ENCODE measurements at regions not wholly inside any gene's neighbourhood (a gene's known extent, or its start where the extent isn't known, plus 50 kb on each side); places are given as distances from the start of the nearest gene placed in this dataset.

DNA sequence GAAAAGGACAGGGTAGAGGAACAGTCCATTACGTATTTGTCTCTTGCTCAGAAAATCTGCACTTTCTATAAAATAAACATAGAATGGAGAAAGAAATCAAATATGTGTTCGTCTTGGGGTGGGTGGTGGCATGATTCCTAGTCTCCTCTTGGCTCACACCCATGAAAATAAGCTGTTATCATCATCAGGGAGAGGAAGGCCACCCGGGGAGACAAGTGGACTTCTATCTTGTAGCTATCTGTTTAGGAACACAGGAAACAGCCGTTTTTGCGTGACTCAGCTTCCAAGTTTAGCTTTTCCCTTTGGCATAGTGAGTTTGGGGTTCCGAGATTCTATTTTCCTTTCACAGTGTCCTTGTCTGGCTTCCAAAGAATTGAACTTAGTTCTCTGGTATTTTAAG, 622.3 kb downstream of the PTPRU start:
- DNase-seq (ENCODE audit: low read depth), result no peak
- H3K4me3 ChIP-seq (ENCODE audit: low read depth, low read length), result no peak overlapping the region
- TF ChIP-seq, protein P1, sequence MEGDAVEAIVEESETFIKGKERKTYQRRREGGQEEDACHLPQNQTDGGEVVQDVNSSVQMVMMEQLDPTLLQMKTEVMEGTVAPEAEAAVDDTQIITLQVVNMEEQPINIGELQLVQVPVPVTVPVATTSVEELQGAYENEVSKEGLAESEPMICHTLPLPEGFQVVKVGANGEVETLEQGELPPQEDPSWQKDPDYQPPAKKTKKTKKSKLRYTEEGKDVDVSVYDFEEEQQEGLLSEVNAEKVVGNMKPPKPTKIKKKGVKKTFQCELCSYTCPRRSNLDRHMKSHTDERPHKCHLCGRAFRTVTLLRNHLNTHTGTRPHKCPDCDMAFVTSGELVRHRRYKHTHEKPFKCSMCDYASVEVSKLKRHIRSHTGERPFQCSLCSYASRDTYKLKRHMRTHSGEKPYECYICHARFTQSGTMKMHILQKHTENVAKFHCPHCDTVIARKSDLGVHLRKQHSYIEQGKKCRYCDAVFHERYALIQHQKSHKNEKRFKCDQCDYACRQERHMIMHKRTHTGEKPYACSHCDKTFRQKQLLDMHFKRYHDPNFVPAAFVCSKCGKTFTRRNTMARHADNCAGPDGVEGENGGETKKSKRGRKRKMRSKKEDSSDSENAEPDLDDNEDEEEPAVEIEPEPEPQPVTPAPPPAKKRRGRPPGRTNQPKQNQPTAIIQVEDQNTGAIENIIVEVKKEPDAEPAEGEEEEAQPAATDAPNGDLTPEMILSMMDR (IDR thresholded peaks at IDR 0.05; ENCODE audit: low read depth, low read length, missing control alignments), result no peak

DNA sequence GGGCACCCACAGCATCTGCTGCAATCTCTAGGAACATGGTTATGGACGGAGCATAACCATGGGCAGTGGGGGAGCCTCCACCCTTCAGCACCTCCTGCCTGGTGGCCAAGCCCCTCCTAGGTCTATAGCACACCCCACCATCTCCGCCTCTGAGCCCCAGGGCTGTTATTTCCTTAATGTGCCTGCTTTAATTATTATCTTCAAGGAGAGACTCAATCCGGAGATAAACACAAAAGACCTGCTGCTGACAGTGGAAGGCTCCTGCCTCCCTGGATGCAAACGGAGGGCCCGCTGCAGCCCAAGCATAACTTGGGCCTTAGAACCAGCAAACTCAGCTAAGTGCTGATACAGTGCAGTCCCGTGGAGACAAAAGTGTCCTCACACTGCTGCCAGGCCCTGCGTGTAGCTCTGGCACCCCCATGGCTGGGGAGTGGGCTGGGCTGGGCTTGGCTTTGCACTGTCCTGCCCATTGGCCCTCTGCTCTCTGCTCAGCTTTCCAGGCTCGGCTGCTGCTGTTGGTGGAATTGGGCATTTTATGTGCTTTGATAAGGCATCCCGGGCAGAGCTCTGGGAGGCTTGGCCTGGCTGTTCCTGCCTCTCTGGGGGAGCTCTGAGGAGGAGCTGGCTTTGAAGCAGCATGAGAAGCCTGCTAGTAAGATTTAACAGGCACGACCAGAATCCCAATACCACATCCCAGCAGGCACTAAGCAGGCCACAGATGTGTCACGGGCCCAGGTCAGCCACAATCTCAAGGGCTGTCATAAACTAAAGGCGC, 620.2 kb downstream of the PTPRU start:
- TF ChIP-seq, protein P1 (IDR thresholded peaks at IDR 0.05; ENCODE audit: low read depth, low read length, missing control alignments), result no peak

DNA sequence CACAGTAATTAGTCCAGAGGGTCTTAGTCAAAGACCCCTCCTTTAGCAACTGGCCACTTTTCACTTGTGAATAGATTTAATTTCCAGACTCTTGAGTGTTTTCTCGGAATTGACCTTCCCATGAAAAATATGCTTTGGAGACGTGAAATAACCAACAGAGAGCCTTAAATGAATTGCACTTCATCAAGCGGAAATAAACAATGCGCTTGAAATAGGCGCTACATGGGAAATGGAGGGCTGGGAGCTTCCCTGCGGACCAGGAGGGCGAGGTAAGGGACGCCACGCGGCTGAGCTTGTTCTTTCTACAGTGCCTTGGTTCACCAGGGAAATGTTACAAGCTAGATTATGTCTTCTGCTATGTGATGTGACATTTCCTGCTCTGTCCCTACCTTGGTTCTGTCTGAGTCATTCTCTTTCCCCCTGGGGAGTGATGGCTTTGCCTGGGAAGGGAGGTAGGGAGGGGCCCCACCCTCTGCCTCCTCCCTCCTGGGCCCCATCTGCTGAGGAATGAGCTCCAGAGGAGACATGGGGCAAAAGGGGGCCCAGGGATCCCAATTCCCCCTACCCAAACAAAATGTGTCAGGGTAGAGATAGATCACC, 619.3 kb downstream of the PTPRU start:
- no peak for DNase-seq (ENCODE audit: low read depth)
- no peak overlapping the region for H3K4me3 ChIP-seq (ENCODE audit: low read depth, low read length)
- TF ChIP-seq, protein P1 (IDR thresholded peaks at IDR 0.05; ENCODE audit: low read depth, low read length, missing control alignments), result no peak

More for the DNA sequence above, 620.2 kb downstream of the PTPRU start:
- no peak for DNase-seq (ENCODE audit: low read depth)
- H3K4me3 ChIP-seq (ENCODE audit: low read depth, low read length), result no peak overlapping the region

DNA sequence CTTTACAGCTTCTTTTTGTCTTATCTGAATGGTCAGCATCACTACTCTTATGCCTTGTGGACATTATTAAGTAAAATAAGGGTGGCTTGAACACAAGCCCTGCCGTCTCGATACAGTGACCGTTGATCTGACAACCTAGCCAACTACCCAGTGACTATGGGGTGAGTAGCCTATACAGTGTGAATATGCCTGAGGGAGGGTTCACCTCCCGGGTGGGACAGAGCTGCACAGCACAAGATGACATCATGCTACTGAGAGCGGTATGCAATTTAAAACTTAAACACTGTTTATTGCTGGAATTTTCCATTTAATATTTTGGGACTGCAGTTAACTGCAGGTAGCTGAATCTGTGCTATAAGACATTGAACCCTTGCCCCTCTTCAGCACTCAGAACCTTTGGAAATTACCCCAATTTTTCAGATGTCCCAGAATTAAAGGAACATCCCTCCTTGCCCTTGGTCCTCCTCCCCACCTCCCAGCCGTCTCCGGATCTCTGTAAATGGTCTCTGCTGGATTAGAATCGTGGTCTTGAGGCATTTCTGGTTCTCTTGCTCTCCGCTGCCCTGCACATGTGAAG, 618.5 kb downstream of the PTPRU start:
- no peak for DNase-seq (ENCODE audit: low read depth)
- H3K4me3 ChIP-seq (ENCODE audit: low read depth, low read length), result no peak overlapping the region
- TF ChIP-seq, protein P1 (IDR thresholded peaks at IDR 0.05; ENCODE audit: low read depth, low read length, missing control alignments), result no peak

DNA sequence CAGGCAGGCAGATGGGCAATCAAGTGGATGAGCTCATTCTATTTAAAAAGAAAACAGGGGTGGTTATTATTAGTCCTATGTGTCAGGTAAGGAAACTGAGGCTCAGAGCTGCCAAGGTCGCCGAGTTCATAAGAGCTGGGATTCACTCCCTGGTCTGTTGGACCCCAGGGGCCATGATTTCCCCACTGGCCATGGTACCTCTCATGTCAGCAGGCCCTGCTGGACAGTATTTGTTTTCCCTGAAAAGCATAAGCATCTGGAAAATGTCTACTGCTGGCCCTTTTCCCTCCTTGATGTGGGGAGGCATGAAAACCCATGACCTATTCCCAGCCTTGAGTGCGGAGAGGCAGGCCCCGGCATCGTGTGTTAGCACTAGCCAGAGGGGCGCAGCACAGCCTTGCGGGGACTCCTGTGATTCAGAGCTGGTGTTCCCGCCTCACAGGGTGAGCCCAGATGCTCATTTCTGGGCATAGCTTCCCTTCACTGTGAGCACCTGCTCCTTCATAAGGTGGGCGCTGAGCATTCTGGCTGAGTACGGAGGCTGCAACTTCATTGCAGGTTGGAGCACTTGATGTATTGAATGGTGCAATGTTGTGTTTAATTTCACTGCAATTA, 617.5 kb downstream of the PTPRU start:
- TF ChIP-seq, protein P1 (IDR thresholded peaks at IDR 0.05; ENCODE audit: low read depth, low read length, missing control alignments), result no peak
- DNase-seq (ENCODE audit: low read depth), result no peak
- no peak overlapping the region for H3K4me3 ChIP-seq (ENCODE audit: low read depth, low read length)

DNA sequence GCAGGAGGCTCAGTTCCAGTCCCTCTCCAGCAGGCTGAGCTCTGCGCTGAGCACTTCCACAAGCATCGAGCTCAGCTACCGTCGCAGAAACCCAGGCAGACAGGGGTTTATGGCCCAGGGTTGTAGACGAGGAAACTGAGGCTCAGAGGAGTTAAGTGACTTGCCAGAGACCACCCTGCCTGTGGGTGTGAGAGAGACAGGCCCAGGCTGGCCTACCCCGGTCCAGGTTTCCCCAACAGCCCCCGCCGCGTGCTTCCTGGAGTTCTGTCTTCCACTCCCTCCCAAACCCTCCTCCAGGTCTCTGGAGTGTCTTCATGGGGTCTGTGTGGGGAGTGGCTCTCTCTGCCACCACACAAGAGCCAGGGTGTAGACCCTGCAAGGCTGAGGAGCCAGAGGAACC, 615.9 kb downstream of the PTPRU start:
- no peak for DNase-seq (ENCODE audit: low read depth)
- TF ChIP-seq, protein P1 (IDR thresholded peaks at IDR 0.05; ENCODE audit: low read depth, low read length, missing control alignments), result no peak
- H3K4me3 ChIP-seq (ENCODE audit: low read depth, low read length), result no peak overlapping the region
